ENCODE measurements at regions not wholly inside any gene's neighbourhood (a gene's known extent, or its start where the extent isn't known, plus 50 kb on each side); places are given as distances from the start of the nearest gene placed in this dataset.

GRCh38 chr3:135740211-135740610 lies 225.3 kb upstream of the PPP2R3A start:
- H3K27me3 ChIP-seq: no peaks in the 10 kb centered on the region
- H3K27ac ChIP-seq: no peak overlapping the region
- intact Hi-C loops (cut with DNase I): no loop called here
- peaks cover 0 to 30% of the 10 kb centered on the region in 2 donors for H3K9me3 ChIP-seq
- ATAC-seq: no peak
- H3K4me1 ChIP-seq: no peaks in the 10 kb centered on the region
- DNase-seq: no peak
- no peaks in the 10 kb centered on the region for H3K36me3 ChIP-seq
- no peak overlapping the region for H3K4me3 ChIP-seq
- no peak for TF ChIP-seq CTCF (IDR thresholded peaks at IDR 0.05)

- intact Hi-C loops (cut with DNase I): no loop called here
- H3K36me3 ChIP-seq: no peaks in the 10 kb centered on the region
- no peak for ATAC-seq
- H3K4me3 ChIP-seq: no peak overlapping the region
- H3K9me3 ChIP-seq: peaks cover 0 to 28% of the 10 kb centered on the region in 2 donors
- H3K27me3 ChIP-seq: no peaks in the 10 kb centered on the region
- no peak overlapping the region for H3K27ac ChIP-seq
- no peaks in the 10 kb centered on the region for H3K4me1 ChIP-seq
- no peak for TF ChIP-seq CTCF (IDR thresholded peaks at IDR 0.05)
- no peak for DNase-seq
Measured at GRCh38 chr3:135740751-135741150, 224.8 kb upstream of the PPP2R3A start.

- no peak for TF ChIP-seq CTCF (IDR thresholded peaks at IDR 0.05)
- intact Hi-C loops (cut with DNase I): no loop called here
- H3K4me3 ChIP-seq: no peak overlapping the region
- H3K9me3 ChIP-seq: peaks cover 0 to 3% of the 10 kb centered on the region in 2 donors
- H3K4me1 ChIP-seq: no peaks in the 10 kb centered on the region
- H3K27ac ChIP-seq: no peak overlapping the region
- no peak for DNase-seq
- ATAC-seq: no peak
- no peaks in the 10 kb centered on the region for H3K27me3 ChIP-seq
- H3K36me3 ChIP-seq: no peaks in the 10 kb centered on the region
Measured at GRCh38 chr3:135751991-135752390, 213.5 kb upstream of the PPP2R3A start.

GRCh38 chr3:135752851-135753250 lies 212.7 kb upstream of the PPP2R3A start:
- peak in 1 of 4 donors; percentile 1 for DNase-seq
- intact Hi-C loops (cut with DNase I): no loop called here
- no peak for ATAC-seq
- Histone ChIP-seq H3K9me3 (peaks cover 0 to 3% of the 10 kb centered on the region in 2 donors), H3K27ac (no peak overlapping the region), H3K27me3 (no peaks in the 10 kb centered on the region), H3K4me3 (no peak overlapping the region), H3K4me1 (no peaks in the 10 kb centered on the region), H3K36me3 (no peaks in the 10 kb centered on the region)
- TF ChIP-seq CTCF (IDR thresholded peaks at IDR 0.05): no peak

GRCh38 chr3:135753506-135753905 lies 212.0 kb upstream of the PPP2R3A start:
- no peak for ATAC-seq
- no peak overlapping the region for H3K27ac ChIP-seq

More at GRCh38 chr3:135753506-135753905, 212.0 kb upstream of the PPP2R3A start:
- no peak for DNase-seq
- Histone ChIP-seq H3K4me1 (no peaks in the 10 kb centered on the region), H3K27me3 (no peaks in the 10 kb centered on the region), H3K9me3 (peaks cover 0 to 3% of the 10 kb centered on the region in 2 donors), H3K36me3 (no peaks in the 10 kb centered on the region), H3K4me3 (no peak overlapping the region)
- intact Hi-C loops (cut with DNase I): no loop called here
- TF ChIP-seq CTCF (IDR thresholded peaks at IDR 0.05): no peak
